ENCODE measurements at regions not wholly inside any gene's neighbourhood (a gene's known extent, or its start where the extent isn't known, plus 50 kb on each side); places are given as distances from the start of the nearest gene placed in this dataset.
"Not testable (repeated sequence)": the region's sequence is repeated elsewhere in the genome, so short reads cannot be mapped to it uniquely, and the experiment has no call there.

- H3K4me2 ChIP-seq (ENCODE audit: low read length); H3K4me1 ChIP-seq (ENCODE audit: control insufficient read depth in 1 of 2, insufficient read depth in 2 of 2, low read length in 2 of 2); H3K9ac ChIP-seq (ENCODE audit: low read length); POLR2A ChIA-PET; H3K9me2 ChIP-seq (ENCODE audit: insufficient read depth); RAD21 ChIA-PET (ENCODE audit: low non-redundant PET in 1 of 2, low total read pairs in 2 of 2, uncharacterized antibody in 2 of 2, unreplicated experiment in 2 of 2); CTCF ChIA-PET; H3K27me3 ChIP-seq (ENCODE audit: insufficient read depth, low read length); intact Hi-C loops (cut with micrococcal nuclease); H3K36me3 ChIP-seq (ENCODE audit: control insufficient read depth in 1 of 2, insufficient read depth in 2 of 2, low read length in 2 of 2); H4K20me1 ChIP-seq (ENCODE audit: insufficient read depth); H2AFZ ChIP-seq (ENCODE audit: low read depth, low read length, poor library complexity, severe bottlenecking); H3K27ac ChIP-seq (ENCODE audit: low read depth, low read length); H3K79me2 ChIP-seq (ENCODE audit: insufficient read depth, low read length); DNase-seq (ENCODE audit: low read depth, low spot score); H3K9me3 ChIP-seq (ENCODE audit: control insufficient read depth in 1 of 2, insufficient read depth in 1 of 2, low read depth in 1 of 2, low read length in 2 of 2); H3K4me3 ChIP-seq (replicated peaks in 1 of 2; ENCODE audit: low read depth in 1 of 2, low read length in 2 of 2); ATAC-seq; BruUV-seq (replicated peaks): not testable (repeated sequence)
These were observed 689.1 kb downstream of the TFAP2A start for GRCh38 chr6:9725776-9726175.

DNA sequence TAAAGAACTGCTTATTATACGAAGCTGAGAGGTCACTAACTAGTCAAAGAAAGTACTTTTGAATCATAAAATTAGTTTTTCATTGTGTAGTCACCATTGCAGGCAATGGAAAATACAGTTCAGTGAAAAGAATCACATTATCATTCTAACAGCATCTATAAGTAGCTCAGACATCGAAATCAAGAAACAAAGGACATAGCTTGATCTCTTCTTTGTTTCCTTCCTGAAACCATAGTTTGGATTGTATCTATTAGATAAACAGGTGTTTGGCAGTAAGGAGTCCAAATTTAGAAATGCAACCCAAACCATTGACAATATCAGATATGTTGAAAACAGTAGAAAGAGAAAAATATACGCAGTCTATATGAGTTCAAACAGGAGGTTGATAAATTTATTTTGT lies 697.3 kb downstream of the TFAP2A start:
- H3K9me3 ChIP-seq (ENCODE audit: control insufficient read depth in 1 of 2, insufficient read depth in 1 of 2, low read depth in 1 of 2, low read length in 2 of 2) = no peaks in the 10 kb centered on the region
- TF ChIP-seq JUND (IDR thresholded peaks at IDR 0.05) = no peak
- TF ChIP-seq CBX3 (IDR thresholded peaks at IDR 0.05; ENCODE audit: low read depth) = no peak
- no peak for TF ChIP-seq ELF1 (IDR thresholded peaks at IDR 0.05; ENCODE audit: borderline replicate concordance, low read depth)
- TF ChIP-seq, protein P1, sequence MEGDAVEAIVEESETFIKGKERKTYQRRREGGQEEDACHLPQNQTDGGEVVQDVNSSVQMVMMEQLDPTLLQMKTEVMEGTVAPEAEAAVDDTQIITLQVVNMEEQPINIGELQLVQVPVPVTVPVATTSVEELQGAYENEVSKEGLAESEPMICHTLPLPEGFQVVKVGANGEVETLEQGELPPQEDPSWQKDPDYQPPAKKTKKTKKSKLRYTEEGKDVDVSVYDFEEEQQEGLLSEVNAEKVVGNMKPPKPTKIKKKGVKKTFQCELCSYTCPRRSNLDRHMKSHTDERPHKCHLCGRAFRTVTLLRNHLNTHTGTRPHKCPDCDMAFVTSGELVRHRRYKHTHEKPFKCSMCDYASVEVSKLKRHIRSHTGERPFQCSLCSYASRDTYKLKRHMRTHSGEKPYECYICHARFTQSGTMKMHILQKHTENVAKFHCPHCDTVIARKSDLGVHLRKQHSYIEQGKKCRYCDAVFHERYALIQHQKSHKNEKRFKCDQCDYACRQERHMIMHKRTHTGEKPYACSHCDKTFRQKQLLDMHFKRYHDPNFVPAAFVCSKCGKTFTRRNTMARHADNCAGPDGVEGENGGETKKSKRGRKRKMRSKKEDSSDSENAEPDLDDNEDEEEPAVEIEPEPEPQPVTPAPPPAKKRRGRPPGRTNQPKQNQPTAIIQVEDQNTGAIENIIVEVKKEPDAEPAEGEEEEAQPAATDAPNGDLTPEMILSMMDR (IDR thresholded peaks at IDR 0.05 in 2 of 3, conservative IDR thresholded peaks at IDR 0.05 in 1 of 3; ENCODE audit: borderline replicate concordance in 1 of 3, insufficient read depth in 1 of 3, low read depth in 2 of 3, low read length in 2 of 3) = no peak
- no peak for TF ChIP-seq POLR2AphosphoS5 (IDR thresholded peaks at IDR 0.05; ENCODE audit: low read depth, low read length)
- no peak for TF ChIP-seq TCF7L2 (IDR thresholded peaks at IDR 0.05; ENCODE audit: borderline replicate concordance, extremely low read depth, insufficient read depth, insufficient read length)
- no peak for TF ChIP-seq ZBTB33 (IDR thresholded peaks at IDR 0.05; ENCODE audit: extremely low read depth, insufficient replicate concordance, low read length)
- TF ChIP-seq CEBPB (IDR thresholded peaks at IDR 0.05; ENCODE audit: low read depth) = no peak
- no peak for TF ChIP-seq SIN3A (IDR thresholded peaks at IDR 0.05; ENCODE audit: low read depth)
- no peak for TF ChIP-seq POLR2A (IDR thresholded peaks at IDR 0.05; ENCODE audit: borderline replicate concordance, extremely low read depth, insufficient read depth, insufficient read length)
- no peak for TF ChIP-seq FOSL1 (IDR thresholded peaks at IDR 0.05; ENCODE audit: low read depth)
- TF ChIP-seq EZH2 (IDR thresholded peaks at IDR 0.05) = no peak
- no peak for TF ChIP-seq EGR1 (IDR thresholded peaks at IDR 0.05; ENCODE audit: low read depth)
- H3K27ac ChIP-seq (ENCODE audit: low read depth, low read length) = no peak overlapping the region
- no peaks in the 10 kb centered on the region for H3K27me3 ChIP-seq (ENCODE audit: insufficient read depth, low read length)
- no peak overlapping the region for H3K4me3 ChIP-seq (replicated peaks in 1 of 2; ENCODE audit: low read depth in 1 of 2, low read length in 2 of 2)
- H3K4me2 ChIP-seq (ENCODE audit: low read length) = no peak overlapping the region
- ATAC-seq (no peak), DNase-seq (ENCODE audit: low read depth, low spot score) (no peak)
- H3K36me3 ChIP-seq (ENCODE audit: control insufficient read depth in 1 of 2, insufficient read depth in 2 of 2, low read length in 2 of 2) = no peaks in the 10 kb centered on the region
- no peak overlapping the region for H3K9ac ChIP-seq (ENCODE audit: low read length)
- H3K4me1 ChIP-seq (ENCODE audit: control insufficient read depth in 1 of 2, insufficient read depth in 2 of 2, low read length in 2 of 2) = no peaks in the 10 kb centered on the region
- ChIA-PET POLR2A (no interaction called here), CTCF (no interaction called here), RAD21 (ENCODE audit: low non-redundant PET in 1 of 2, low total read pairs in 2 of 2, uncharacterized antibody in 2 of 2, unreplicated experiment in 2 of 2) (no interaction called here)
- H4K20me1 ChIP-seq (ENCODE audit: insufficient read depth) = no peaks in the 10 kb centered on the region
- no TSS peak for BruUV-seq (replicated peaks)
- no peaks in the 10 kb centered on the region for H3K9me2 ChIP-seq (ENCODE audit: insufficient read depth)
- H3K79me2 ChIP-seq (ENCODE audit: insufficient read depth, low read length) = no peaks in the 10 kb centered on the region
- intact Hi-C loops (cut with micrococcal nuclease) = no loop called here
- no peak overlapping the region for H2AFZ ChIP-seq (ENCODE audit: low read depth, low read length, poor library complexity, severe bottlenecking)
